ENCODE measurements at regions not wholly inside any gene's neighbourhood (a gene's known extent, or its start where the extent isn't known, plus 50 kb on each side); places are given as distances from the start of the nearest gene placed in this dataset.

- DNase-seq = no peak
Measured at GRCh38 chr10:3510741-3511140, 274.3 kb downstream of the KLF6 start.

GRCh38 chr10:3509355-3509754 is 275.7 kb downstream of the KLF6 start:
- DNase-seq = no peak

GRCh38 chr10:3503299-3503698 is 281.7 kb downstream of the KLF6 start:
- no peak for DNase-seq

- DNase-seq = no peak
Measured at GRCh38 chr10:3502673-3503072, 282.3 kb downstream of the KLF6 start.

- no peak for DNase-seq
Measured at GRCh38 chr10:3500408-3500856, 284.6 kb downstream of the KLF6 start.

GRCh38 chr10:3499120-3499519 is 285.9 kb downstream of the KLF6 start:
- DNase-seq = no peak

- no peak for DNase-seq
Measured at GRCh38 chr10:3497581-3497980, 287.4 kb downstream of the KLF6 start.

GRCh38 chr10:3496138-3496537 is 288.9 kb downstream of the KLF6 start:
- DNase-seq = no peak

GRCh38 chr10:3495281-3495680 is 289.7 kb downstream of the KLF6 start:
- DNase-seq = no peak

- DNase-seq = no peak
Measured at GRCh38 chr10:3494838-3495230, 290.2 kb downstream of the KLF6 start.

- DNase-seq = no peak
Measured at GRCh38 chr10:3494131-3494837, 290.7 kb downstream of the KLF6 start.

GRCh38 chr10:3493621-3494020 is 291.4 kb downstream of the KLF6 start:
- no peak for DNase-seq

- DNase-seq = no peak
Measured at GRCh38 chr10:3491571-3491970, 293.4 kb downstream of the KLF6 start.

- no peak for DNase-seq
Measured at GRCh38 chr10:3487228-3487627, 297.8 kb downstream of the KLF6 start.

GRCh38 chr10:3486346-3487065 is 298.5 kb downstream of the KLF6 start:
- peak; percentile 94 for DNase-seq

GRCh38 chr10:3485057-3485686 is 299.8 kb downstream of the KLF6 start:
- DNase-seq = no peak

- DNase-seq = peak; percentile 32
Measured at GRCh38 chr10:3484306-3485056, 300.5 kb downstream of the KLF6 start.

GRCh38 chr10:3482200-3482993 is 302.6 kb downstream of the KLF6 start:
- DNase-seq = peak; percentile 95

GRCh38 chr10:3481496-3481895 is 303.5 kb downstream of the KLF6 start:
- no peak for DNase-seq

- no peak for DNase-seq
Measured at GRCh38 chr10:3480990-3481315, 304.1 kb downstream of the KLF6 start.

- no peak for DNase-seq
Measured at GRCh38 chr10:3480281-3480989, 304.6 kb downstream of the KLF6 start.

All from kidney glomerular epithelial cell (primary cell).